Astrocyte (in vitro differentiated cells and primary cell): ENCODE measurements at regions not wholly inside any gene's neighbourhood (a gene's known extent, or its start where the extent isn't known, plus 50 kb on each side); places are given as distances from the start of the nearest gene placed in this dataset.

Source experiments
- DNase-seq: peaks from one replicate; pipeline ENCODE4 v3.0.0-alpha.2; 2010; ENCODE audit warnings: low read depth
- FAIRE-seq: peaks from 2 replicates; lab custom pipeline; 2011; peaks lifted over from hg19 to GRCh38; lab: Jason Lieb, UNC
- H2AFZ ChIP-seq: 2 replicates; pipeline ENCODE4 v1.6.0; 2012; ENCODE audit warnings: low read depth, low read length, inconsistent platforms
- H3K27ac ChIP-seq: 2 replicates; pipeline ENCODE4 v1.5.1; 2011; ENCODE audit warnings: low read depth, low read length, inconsistent platforms
- H3K27me3 ChIP-seq: 2 replicates; pipeline ENCODE4 v1.6.0; 2011; ENCODE audit warnings: low read length, inconsistent platforms; ENCODE audit not compliant: insufficient read depth
- H3K36me3 ChIP-seq: 2 replicates; pipeline ENCODE4 v1.5.1; 2011; ENCODE audit warnings: low read length, inconsistent platforms; ENCODE audit not compliant: insufficient read depth
- H3K4me1 ChIP-seq: 2 replicates; pipeline ENCODE4 v1.5.1; 2011; ENCODE audit warnings: low read length, inconsistent platforms; ENCODE audit not compliant: insufficient read depth
- H3K4me2 ChIP-seq: 2 replicates; pipeline ENCODE4 v1.6.0; 2012; ENCODE audit warnings: low read length, inconsistent platforms
- H3K4me3 ChIP-seq: 2 replicates; pipeline ENCODE4 v1.5.1; 2011; ENCODE audit warnings: low read depth, mild to moderate bottlenecking, low read length, inconsistent platforms; ENCODE audit not compliant: insufficient read depth
- H3K79me2 ChIP-seq: 2 replicates; pipeline ENCODE4 v1.6.0; 2012; ENCODE audit warnings: mild to moderate bottlenecking, low read length, inconsistent platforms; ENCODE audit not compliant: insufficient read depth
- H3K9ac ChIP-seq: 2 replicates; pipeline ENCODE4 v1.6.0; 2012; ENCODE audit warnings: mild to moderate bottlenecking, low read length, inconsistent platforms
- H3K9me3 ChIP-seq: 2 replicates; pipeline ENCODE4 v1.5.1; 2012; ENCODE audit warnings: low read depth, mild to moderate bottlenecking, low read length, inconsistent platforms; ENCODE audit not compliant: insufficient read depth
- H4K20me1 ChIP-seq: 2 replicates; pipeline ENCODE4 v1.6.0; 2012; ENCODE audit warnings: low read length, inconsistent platforms; ENCODE audit not compliant: insufficient read depth
- H3K27ac Mint-ChIP-seq: one replicate; pipeline ENCODE4 v1.8.0; 2021; ENCODE audit warnings: mild to moderate bottlenecking, mixed read lengths; ENCODE audit not compliant: unreplicated experiment
- H3K27me3 Mint-ChIP-seq: one replicate; pipeline ENCODE4 v1.8.0; 2021; ENCODE audit warnings: low read depth, mixed read lengths; ENCODE audit not compliant: unreplicated experiment
- H3K36me3 Mint-ChIP-seq: one replicate; pipeline ENCODE4 v1.8.0; 2021; ENCODE audit warnings: low read depth, mixed read lengths; ENCODE audit not compliant: unreplicated experiment
- H3K4me1 Mint-ChIP-seq: one replicate; pipeline ENCODE4 v1.8.0; 2021; ENCODE audit warnings: low read depth, mixed read lengths; ENCODE audit not compliant: unreplicated experiment
- H3K4me3 Mint-ChIP-seq: one replicate; pipeline ENCODE4 v1.8.0; 2021; ENCODE audit warnings: mild to moderate bottlenecking, moderate library complexity, mixed read lengths; ENCODE audit not compliant: unreplicated experiment
- H3K9me3 Mint-ChIP-seq: one replicate; pipeline ENCODE4 v1.8.0; 2021; ENCODE audit warnings: mild to moderate bottlenecking, mixed read lengths; ENCODE audit not compliant: unreplicated experiment
- EZH2 ChIP-seq: IDR thresholded peaks from 2 replicates; pipeline ENCODE4 v1.6.1; 2012; ENCODE audit warnings: mild to moderate bottlenecking, low read length, inconsistent platforms; ENCODE audit not compliant: insufficient read depth
- TF ChIP-seq, protein P1 (sequence below): IDR thresholded peaks from 2 replicates; pipeline ENCODE4 v1.5.1; 2011; ENCODE audit warnings: low read depth, mild to moderate bottlenecking, inconsistent platforms, low read length, moderate library complexity; ENCODE audit not compliant: insufficient read depth

DNA sequence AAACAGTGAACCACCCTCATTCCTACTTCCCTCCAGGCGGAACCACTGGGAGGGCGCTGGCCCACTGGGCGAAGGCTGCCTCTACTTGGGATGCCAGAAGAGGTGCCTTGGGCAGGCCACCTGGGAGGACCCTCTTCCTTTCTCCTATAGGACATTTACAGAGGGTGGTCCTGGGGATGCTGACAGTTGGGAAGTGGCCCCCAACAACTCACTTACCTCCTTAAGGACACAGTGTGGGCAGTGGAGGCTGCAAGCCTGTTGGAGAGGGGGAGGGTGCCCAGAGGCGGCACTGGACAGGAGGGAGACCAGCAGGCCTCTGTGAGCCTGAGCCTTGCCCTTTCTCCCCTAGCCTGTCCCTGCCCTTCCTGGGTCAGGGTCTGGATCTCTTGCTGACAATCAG lies 346.4 kb upstream of the HS6ST1 start:
- no peak overlapping the region for H3K27ac Mint-ChIP-seq
- Histone ChIP-seq H3K9ac (no peak overlapping the region), H3K79me2 (no peaks in the 10 kb centered on the region), H3K9me3 (no peaks in the 10 kb centered on the region), H4K20me1 (no peaks in the 10 kb centered on the region), H3K4me2 (no peak overlapping the region), H3K4me1 (no peaks in the 10 kb centered on the region), H3K27me3 (no peaks in the 10 kb centered on the region), H2AFZ (no peak overlapping the region), H3K27ac (no peak overlapping the region), H3K4me3 (no peak overlapping the region), H3K36me3 (no peaks in the 10 kb centered on the region)
- H3K4me1 Mint-ChIP-seq: no peaks in the 10 kb centered on the region
- peaks cover 53% of the 10 kb centered on the region for H3K27me3 Mint-ChIP-seq
- FAIRE-seq (no peak), DNase-seq (no peak)
- H3K9me3 Mint-ChIP-seq: peaks cover 5% of the 10 kb centered on the region
- no peak overlapping the region for H3K4me3 Mint-ChIP-seq
- peaks cover 4% of the 10 kb centered on the region for H3K36me3 Mint-ChIP-seq
- TF ChIP-seq, protein P1, sequence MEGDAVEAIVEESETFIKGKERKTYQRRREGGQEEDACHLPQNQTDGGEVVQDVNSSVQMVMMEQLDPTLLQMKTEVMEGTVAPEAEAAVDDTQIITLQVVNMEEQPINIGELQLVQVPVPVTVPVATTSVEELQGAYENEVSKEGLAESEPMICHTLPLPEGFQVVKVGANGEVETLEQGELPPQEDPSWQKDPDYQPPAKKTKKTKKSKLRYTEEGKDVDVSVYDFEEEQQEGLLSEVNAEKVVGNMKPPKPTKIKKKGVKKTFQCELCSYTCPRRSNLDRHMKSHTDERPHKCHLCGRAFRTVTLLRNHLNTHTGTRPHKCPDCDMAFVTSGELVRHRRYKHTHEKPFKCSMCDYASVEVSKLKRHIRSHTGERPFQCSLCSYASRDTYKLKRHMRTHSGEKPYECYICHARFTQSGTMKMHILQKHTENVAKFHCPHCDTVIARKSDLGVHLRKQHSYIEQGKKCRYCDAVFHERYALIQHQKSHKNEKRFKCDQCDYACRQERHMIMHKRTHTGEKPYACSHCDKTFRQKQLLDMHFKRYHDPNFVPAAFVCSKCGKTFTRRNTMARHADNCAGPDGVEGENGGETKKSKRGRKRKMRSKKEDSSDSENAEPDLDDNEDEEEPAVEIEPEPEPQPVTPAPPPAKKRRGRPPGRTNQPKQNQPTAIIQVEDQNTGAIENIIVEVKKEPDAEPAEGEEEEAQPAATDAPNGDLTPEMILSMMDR: no peak
- TF ChIP-seq EZH2: no peak

DNA sequence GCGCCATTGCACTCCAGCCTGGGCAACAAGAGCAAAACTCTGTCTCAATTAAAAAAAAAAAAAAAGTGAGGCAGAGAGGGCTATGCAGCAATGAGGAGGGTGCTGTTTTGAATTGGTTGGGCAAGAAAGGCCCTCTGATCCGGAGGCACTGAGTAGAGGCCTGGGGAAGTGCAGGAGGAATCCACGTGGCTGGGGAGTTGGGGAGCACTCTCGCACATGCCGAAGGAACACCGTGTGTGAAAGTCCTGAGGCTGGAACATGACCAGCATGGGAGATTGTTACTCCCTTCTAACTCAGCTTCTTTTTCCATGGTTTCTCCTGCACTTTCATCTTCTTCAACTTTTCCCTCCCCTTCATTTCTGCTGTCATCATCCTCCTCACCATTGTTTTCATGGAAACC lies 347.9 kb upstream of the HS6ST1 start:
- Histone ChIP-seq H3K9ac (no peak overlapping the region), H3K4me1 (no peaks in the 10 kb centered on the region), H3K27ac (no peak overlapping the region), H3K4me2 (no peak overlapping the region), H3K9me3 (no peaks in the 10 kb centered on the region), H3K27me3 (no peaks in the 10 kb centered on the region), H3K36me3 (no peaks in the 10 kb centered on the region), H3K79me2 (no peaks in the 10 kb centered on the region), H2AFZ (no peak overlapping the region), H4K20me1 (no peaks in the 10 kb centered on the region), H3K4me3 (no peak overlapping the region)
- TF ChIP-seq, protein P1: no peak
- no peak for TF ChIP-seq EZH2
- H3K9me3 Mint-ChIP-seq: peaks cover 5% of the 10 kb centered on the region
- H3K4me1 Mint-ChIP-seq: no peaks in the 10 kb centered on the region
- H3K36me3 Mint-ChIP-seq: peaks cover 4% of the 10 kb centered on the region
- no peak overlapping the region for H3K4me3 Mint-ChIP-seq
- no peak for FAIRE-seq
- H3K27ac Mint-ChIP-seq: no peak overlapping the region
- no peak for DNase-seq
- peaks cover 41% of the 10 kb centered on the region for H3K27me3 Mint-ChIP-seq

DNA sequence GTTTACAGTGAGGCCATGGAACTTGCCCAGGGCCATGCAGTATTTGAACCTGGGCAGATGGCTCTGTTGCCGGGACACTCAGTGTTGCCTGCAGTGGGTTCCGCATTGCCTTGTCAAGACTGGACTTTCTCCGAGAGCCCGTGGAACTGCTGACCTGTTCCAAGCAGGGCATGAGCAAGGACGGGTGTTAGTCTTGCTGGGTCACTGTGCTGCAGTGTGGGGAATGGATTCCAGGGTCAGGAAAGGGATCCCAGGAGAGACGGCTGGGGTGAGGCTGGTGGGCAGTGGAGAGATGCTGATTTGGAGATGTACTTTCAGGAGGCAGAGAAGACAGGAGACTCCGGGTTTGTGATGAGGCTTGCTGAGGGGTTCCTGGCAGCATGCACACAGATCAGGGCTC lies 348.7 kb upstream of the HS6ST1 start:
- no peak overlapping the region for H3K9ac ChIP-seq
- no peak overlapping the region for H3K4me3 Mint-ChIP-seq
- no peak overlapping the region for H3K27ac ChIP-seq
- H3K27me3 Mint-ChIP-seq: peaks cover 33% of the 10 kb centered on the region
- peaks cover 4% of the 10 kb centered on the region for H3K36me3 Mint-ChIP-seq
- TF ChIP-seq, protein P1: no peak
- TF ChIP-seq EZH2: no peak
- H3K4me2 ChIP-seq: no peak overlapping the region
- no peaks in the 10 kb centered on the region for H4K20me1 ChIP-seq
- peaks cover 2% of the 10 kb centered on the region for H3K9me3 Mint-ChIP-seq
- H3K9me3 ChIP-seq: no peaks in the 10 kb centered on the region
- H2AFZ ChIP-seq: no peak overlapping the region
- H3K27ac Mint-ChIP-seq: no peak overlapping the region
- no peaks in the 10 kb centered on the region for H3K79me2 ChIP-seq
- no peak overlapping the region for H3K4me3 ChIP-seq
- DNase-seq: no peak
- H3K36me3 ChIP-seq: no peaks in the 10 kb centered on the region
- no peaks in the 10 kb centered on the region for H3K4me1 ChIP-seq
- H3K4me1 Mint-ChIP-seq: no peaks in the 10 kb centered on the region
- FAIRE-seq: no peak
- no peaks in the 10 kb centered on the region for H3K27me3 ChIP-seq
